ENCODE measurements at regions not wholly inside any gene's neighbourhood (a gene's known extent, or its start where the extent isn't known, plus 50 kb on each side); places are given as distances from the start of the nearest gene placed in this dataset.

DNA sequence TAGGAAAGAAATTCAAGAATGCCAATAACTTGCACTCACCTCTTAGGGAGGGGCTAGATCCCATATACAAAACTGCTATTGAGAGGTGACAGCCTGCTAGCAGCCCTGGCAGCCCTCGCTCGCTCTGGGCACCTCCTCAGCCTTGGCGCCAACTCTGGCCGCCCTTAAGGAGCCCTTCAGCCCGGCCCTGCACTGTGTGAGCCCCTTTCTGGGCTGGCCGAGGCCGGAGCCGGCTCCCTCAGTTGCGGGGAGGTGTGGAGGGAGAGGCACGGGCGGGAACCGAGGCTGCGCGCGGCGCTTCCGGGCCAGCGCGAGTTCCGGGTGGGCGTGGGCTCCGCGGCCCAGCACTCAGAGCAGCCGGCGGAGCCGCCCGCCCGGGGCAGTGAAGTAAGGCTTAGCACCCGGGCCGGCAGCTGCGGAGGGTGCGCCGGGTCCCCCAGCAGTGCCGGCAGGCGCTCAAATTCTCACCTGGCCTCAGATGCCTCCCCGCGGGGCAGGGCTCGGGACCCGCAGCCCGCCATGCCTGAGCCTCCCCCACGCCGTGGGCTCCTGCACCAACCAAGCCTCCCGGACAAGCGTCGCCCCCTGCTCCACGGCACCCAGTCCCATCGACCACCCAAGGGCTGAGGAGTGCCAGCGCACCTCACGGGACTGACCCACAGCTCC, 329.9 kb downstream of the FAM181B start (continued):
- TF ChIP-seq CBX8 (IDR thresholded peaks at IDR 0.05; ENCODE audit: borderline replicate concordance, low read depth, low read length) (no peak), RNF2 (IDR thresholded peaks at IDR 0.05; ENCODE audit: borderline replicate concordance, low read depth, low read length, missing control alignments, poor library complexity, severe bottlenecking) (no peak)

Measured in H1 (cell line).